HG03575 (cell line): ENCODE measurements at regions not wholly inside any gene's neighbourhood (a gene's known extent, or its start where the extent isn't known, plus 50 kb on each side); places are given as distances from the start of the nearest gene placed in this dataset.

Experiments
- ATAC-seq: cut with Tn5 transposase; IDR thresholded peaks from one replicate; pipeline ENCODE4 v1.9.1; 2021; ENCODE audit not compliant: unreplicated experiment, insufficient number of reproducible peaks, low FRiP score; ENCODE audit errors: extremely low read depth

- ATAC-seq = no peak
Measured at GRCh38 chr3:25265284-25265683, 162.8 kb upstream of the RARB start.

GRCh38 chr3:25266677-25267076, 161.4 kb upstream of the RARB start:
- no peak for ATAC-seq

GRCh38 chr3:25272090-25272489, 156.0 kb upstream of the RARB start:
- ATAC-seq = no peak

- ATAC-seq = no peak
Measured at GRCh38 chr3:25273582-25274171, 154.4 kb upstream of the RARB start.

DNA sequence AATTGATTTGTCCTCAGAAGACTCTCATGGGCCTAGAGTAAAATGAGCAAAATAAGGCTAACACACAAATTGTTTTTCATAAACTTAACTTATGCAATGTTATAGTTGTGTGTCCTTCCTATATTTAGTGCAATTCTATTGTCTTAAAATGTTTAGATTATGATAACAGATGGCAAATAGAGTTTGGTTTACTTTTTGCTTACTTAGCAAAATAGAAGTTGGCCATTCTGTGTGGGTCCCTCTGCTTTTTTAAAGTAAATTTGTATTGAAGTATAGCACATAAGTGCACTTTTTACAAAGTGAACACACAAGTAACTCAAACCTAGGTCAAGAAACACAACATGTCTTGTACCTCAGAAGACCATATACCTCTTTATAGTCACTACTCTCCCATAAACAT, 150.6 kb upstream of the RARB start:
- no peak for ATAC-seq

- no peak for ATAC-seq
Measured at GRCh38 chr3:25281041-25281731, 146.9 kb upstream of the RARB start.

DNA sequence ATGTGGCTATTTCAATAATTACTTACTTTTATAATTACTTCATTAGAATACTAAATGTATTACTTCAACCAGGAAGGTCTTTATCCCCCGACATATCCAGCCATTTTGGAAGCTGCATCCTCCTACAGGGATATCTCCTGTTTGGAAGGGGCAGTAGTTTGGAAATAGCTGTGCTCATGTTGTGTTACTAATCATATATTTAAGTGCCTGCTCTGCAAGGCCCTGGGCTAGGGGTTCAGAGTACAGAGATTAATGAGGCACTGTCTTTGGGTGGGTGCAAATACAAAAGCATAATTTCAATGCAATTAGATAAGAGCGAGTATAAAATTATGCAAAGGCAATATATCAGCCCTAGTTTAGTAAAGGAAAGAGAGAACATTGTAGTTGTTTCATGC, 146.3 kb upstream of the RARB start:
- ATAC-seq = no peak

DNA sequence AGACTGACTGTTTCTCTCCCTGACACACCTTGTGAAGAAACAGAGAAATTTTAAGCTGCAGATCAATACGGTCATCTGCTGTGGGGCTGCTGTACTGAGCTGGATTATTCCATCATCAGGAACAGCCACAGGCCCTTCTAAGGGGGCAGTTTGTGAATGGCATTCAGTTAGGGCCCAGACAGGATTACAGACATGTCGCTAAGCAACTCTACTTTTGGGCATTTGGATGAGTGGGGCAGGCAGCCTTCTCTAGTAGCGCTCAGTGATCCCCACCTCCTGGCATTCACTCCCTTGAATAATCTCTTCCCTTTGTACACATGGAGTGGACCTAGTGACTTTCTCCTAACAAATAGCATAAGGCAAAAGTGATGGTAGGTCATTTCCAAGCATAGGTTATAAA, 144.4 kb upstream of the RARB start:
- no peak for ATAC-seq

GRCh38 chr3:25284249-25284648, 143.8 kb upstream of the RARB start:
- ATAC-seq = no peak

DNA sequence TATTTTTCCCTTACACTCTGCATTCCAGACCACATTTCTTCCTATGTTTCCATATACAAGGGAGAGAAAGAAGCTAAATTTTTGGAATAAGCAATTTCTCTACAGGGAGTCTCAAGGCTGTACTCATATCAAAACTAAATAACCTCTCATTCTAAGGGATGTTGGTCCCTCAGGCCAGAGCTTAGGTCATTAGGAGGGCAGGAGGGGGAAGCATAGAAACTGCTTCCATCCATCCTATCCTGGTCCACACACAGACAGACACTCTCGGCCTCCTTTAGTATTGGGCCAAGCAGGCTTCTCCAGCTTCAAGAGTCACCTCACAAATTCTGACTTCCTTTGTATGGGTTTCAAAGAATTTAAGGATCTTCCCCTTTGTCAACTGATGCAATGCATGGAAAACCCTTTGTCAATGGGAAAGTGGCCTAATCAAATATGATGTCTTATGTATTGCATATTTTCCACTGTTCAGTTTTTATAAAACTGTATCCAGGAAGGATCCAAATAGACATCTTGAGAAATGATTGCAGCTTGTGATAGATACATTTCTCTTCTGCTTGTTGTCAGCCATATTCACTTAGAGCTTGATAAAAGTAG, 140.7 kb upstream of the RARB start:
- ATAC-seq = no peak

- no peak for ATAC-seq
Measured at GRCh38 chr3:25288413-25288812, 139.7 kb upstream of the RARB start.

GRCh38 chr3:25289156-25289555, 138.9 kb upstream of the RARB start:
- ATAC-seq = no peak

DNA sequence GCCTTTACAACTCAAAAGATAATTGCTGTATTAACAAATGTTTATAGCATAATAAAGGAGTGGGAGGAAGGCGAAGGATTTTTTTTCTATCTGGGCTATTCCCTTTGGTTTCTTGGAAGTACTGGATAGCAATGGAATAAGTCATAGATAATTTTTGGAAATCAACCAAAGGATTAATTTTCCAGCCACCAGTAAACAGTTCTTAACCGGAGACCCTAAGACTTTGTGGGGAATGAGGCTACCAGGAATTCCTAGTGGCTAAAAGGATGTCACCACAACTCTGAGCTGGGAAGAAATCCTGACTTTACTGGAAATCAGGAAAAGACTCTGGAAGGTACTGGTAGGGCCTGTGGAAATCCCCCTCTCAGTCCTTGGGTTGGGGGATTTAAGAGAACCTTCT, 138.4 kb upstream of the RARB start:
- ATAC-seq = no peak

- no peak for ATAC-seq
Measured at GRCh38 chr3:25291481-25291905, 136.6 kb upstream of the RARB start.

GRCh38 chr3:25292036-25292435, 136.0 kb upstream of the RARB start:
- ATAC-seq = no peak

DNA sequence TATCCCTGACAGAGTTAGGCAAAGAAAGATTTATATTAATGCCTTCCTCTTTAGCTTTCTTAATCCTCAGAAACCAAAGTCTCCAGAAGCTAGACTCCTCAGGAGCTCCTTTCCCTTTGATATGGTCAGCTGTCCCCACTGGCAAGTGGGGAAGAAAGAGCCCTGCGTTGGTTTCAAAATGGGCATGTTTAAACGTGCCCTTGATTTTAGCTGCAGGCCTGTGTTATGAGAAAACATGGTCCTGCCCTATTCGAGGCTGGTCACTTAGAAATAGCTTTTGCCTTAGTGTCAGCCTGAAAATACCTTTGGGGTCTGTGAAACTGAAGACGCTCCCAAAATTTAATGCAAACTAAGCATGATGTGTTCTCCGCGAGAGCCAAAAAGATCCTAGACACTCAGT, 135.5 kb upstream of the RARB start:
- no peak for ATAC-seq

DNA sequence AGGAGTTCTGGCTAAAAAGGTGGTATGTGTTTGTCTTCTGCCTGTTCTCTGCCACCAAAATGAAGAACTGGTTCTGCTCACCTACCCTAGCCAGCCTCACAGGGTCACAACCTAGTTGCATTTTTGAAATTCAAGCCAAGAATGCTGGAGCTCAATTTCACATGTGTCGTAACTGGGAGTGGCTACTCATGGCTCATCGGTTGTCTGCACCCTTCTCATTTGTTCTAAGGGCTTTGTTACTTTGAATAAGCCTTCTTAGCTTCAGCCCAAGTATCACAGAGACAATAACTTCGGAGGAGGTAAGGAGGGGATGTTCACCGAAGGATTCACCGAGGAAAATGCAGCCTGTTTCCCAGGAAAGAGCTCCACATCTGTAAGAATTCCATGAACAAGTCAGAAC, 134.3 kb upstream of the RARB start:
- ATAC-seq = no peak

DNA sequence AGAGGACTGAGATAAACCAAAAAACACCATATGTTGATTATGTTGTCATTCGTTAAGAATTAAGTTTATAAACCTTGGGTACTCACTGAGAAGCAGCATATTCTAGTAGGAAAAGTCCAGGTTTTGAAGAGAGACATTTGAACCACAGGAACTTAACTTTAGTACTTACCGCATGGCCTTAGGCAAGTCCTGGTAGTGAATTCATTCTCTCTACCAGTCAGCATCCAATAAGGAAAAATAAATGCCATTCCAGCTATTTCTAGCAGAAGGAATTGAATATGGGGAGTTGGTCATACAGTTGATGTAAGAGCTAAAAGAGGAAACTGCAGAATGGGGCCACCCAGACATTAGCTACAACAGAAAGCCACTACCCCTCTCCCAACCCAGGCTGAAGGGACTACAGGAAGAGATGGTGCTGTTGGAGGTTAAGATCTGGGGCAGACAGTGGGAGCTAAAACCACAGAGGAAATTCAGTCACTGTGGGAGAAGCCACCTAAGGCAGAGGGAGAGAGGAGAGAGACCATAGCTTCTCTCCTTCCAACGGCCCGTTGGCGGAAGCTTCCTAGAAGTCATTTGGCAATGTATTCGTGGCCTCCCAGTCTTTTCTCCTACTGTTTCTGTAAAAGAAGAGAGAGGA, 133.8 kb upstream of the RARB start:
- no peak for ATAC-seq

DNA sequence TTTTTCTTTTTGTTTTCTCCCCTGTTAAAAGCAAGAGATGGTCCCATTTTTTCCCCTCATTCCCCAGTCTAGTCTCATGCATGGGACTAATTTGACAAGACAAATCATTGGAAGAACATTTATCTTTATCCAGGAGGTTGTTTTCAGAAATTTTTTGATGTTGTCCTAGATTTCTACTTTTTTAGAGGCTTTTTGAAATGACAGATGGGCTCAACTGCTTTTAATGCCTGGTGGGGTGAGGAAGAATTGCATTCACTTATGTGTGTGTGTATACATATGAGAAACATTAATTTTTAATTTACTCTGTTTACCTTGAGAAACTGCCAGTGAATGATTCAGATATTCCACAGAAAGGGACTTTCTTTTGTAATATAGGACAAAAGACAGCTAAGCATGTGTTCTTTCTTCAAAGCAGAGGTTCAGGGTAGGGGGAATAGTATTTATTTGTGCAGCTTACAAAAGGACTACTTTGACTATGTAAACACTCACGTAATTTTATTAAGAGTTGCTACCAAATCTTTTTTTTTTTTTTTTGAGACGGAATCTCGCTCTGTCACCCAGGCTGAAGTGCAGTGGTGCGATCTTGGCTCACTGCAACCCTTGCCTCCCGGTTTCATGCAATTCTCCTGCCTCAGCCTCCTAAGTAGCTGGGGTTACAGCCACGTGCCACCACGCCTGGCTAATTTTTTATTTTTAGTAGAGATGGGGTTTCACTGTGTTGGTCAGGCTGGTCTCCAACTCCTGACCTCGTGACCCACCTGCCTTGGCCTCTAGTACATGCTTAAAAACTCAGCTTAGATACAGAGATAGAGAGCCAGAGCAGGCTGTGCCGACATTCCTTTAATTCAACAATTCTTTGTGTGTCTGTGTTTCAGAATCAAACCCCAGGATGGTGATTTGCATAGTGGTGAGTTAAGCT, 130.1 kb upstream of the RARB start:
- no peak for ATAC-seq
